Trophoblast cell (in vitro differentiated cells and primary cell): ENCODE measurements at regions not wholly inside any gene's neighbourhood (a gene's known extent, or its start where the extent isn't known, plus 50 kb on each side); places are given as distances from the start of the nearest gene placed in this dataset.

Experiments
- DNase-seq, 2 donors: peaks; one replicate each; pipeline ENCODE4 v3.0.0-alpha.2; 2016
- H2AFZ ChIP-seq: 2 replicates; pipeline ENCODE4 v1.6.1; 2013; ENCODE audit warnings: low read length, moderate library complexity, mild to moderate bottlenecking; ENCODE audit not compliant: insufficient read depth, poor library complexity
- H2AK5ac ChIP-seq: 2 replicates; pipeline ENCODE4 v1.6.1; 2013; ENCODE audit warnings: mild to moderate bottlenecking, low read length
- H2BK120ac ChIP-seq: 2 replicates; pipeline ENCODE4 v1.6.1; 2013; ENCODE audit warnings: low read length, mild to moderate bottlenecking, moderate library complexity; ENCODE audit not compliant: insufficient read depth, poor library complexity
- H2BK12ac ChIP-seq: 2 replicates; pipeline ENCODE4 v1.6.1; 2013; ENCODE audit warnings: mild to moderate bottlenecking, low read length, moderate library complexity
- H2BK5ac ChIP-seq: 2 replicates; pipeline ENCODE4 v1.6.1; 2013; ENCODE audit warnings: low read length, low read depth, moderate library complexity, mild to moderate bottlenecking; ENCODE audit not compliant: poor library complexity
- H3K14ac ChIP-seq: 2 replicates; pipeline ENCODE4 v1.6.1; 2013; ENCODE audit warnings: mild to moderate bottlenecking, low read length
- H3K18ac ChIP-seq: 2 replicates; pipeline ENCODE4 v1.6.1; 2013; ENCODE audit warnings: mild to moderate bottlenecking, low read length
- H3K23ac ChIP-seq: 2 replicates; pipeline ENCODE4 v1.6.1; 2013; ENCODE audit warnings: low read length
- H3K27ac ChIP-seq: 2 replicates; pipeline ENCODE4 v1.5.1; 2013; ENCODE audit warnings: low read depth, mild to moderate bottlenecking, inconsistent platforms, low read length, moderate library complexity
- H3K27me3 ChIP-seq: 2 replicates; pipeline ENCODE4 v1.6.1; 2013; ENCODE audit warnings: inconsistent platforms, mild to moderate bottlenecking, low read length, moderate library complexity; ENCODE audit not compliant: insufficient read depth
- H3K36me3 ChIP-seq, 2 experiments: 1 replicate in 1 of 2; 2 replicates in 1 of 2; pipeline ENCODE4 v1.6.1; 2013; ENCODE audit warnings: low read length in 2 of 2, mild to moderate bottlenecking in 2 of 2, moderate library complexity in 1 of 2; ENCODE audit not compliant: insufficient read depth in 2 of 2, control insufficient read depth in 1 of 2
- H3K4ac ChIP-seq: 2 replicates; pipeline ENCODE4 v1.6.1; 2013; ENCODE audit warnings: low read depth, mild to moderate bottlenecking, low read length, moderate library complexity
- H3K4me1 ChIP-seq, 2 experiments: 1 replicate in 1 of 2; 2 replicates in 1 of 2; pipeline ENCODE4 v1.6.1; 2013; ENCODE audit warnings: low read length in 2 of 2, mild to moderate bottlenecking in 2 of 2, moderate library complexity in 1 of 2; ENCODE audit not compliant: insufficient read depth in 2 of 2, control insufficient read depth in 1 of 2
- H3K4me2 ChIP-seq: 2 replicates; pipeline ENCODE4 v1.6.1; 2013; ENCODE audit warnings: inconsistent platforms, mild to moderate bottlenecking, low read length, moderate library complexity
- H3K4me3 ChIP-seq: 2 replicates; pipeline ENCODE4 v1.5.1; 2013; ENCODE audit warnings: mild to moderate bottlenecking, low read depth, low read length, inconsistent platforms
- H3K79me1 ChIP-seq: one replicate; pipeline ENCODE4 v1.6.1; 2013; ENCODE audit warnings: low read length
- H3K79me2 ChIP-seq: 2 replicates; pipeline ENCODE4 v1.6.1; 2013; ENCODE audit warnings: low read length, mild to moderate bottlenecking; ENCODE audit not compliant: control insufficient read depth, insufficient read depth, poor library complexity
- H3K9ac ChIP-seq: 2 replicates; pipeline ENCODE4 v1.6.1; 2013; ENCODE audit warnings: mild to moderate bottlenecking, low read length
- H3K9me3 ChIP-seq: 2 replicates; pipeline ENCODE4 v1.6.1; 2013; ENCODE audit warnings: low read depth, mild to moderate bottlenecking, control low read depth, inconsistent platforms, low read length; ENCODE audit not compliant: insufficient read depth
- H4K12ac ChIP-seq: 2 replicates; pipeline ENCODE4 v1.6.1; 2013; ENCODE audit warnings: low read depth, mild to moderate bottlenecking, low read length, moderate library complexity
- H4K8ac ChIP-seq: 2 replicates; pipeline ENCODE4 v1.6.1; 2013; ENCODE audit warnings: low read depth, mild to moderate bottlenecking, low read length, moderate library complexity
- H4K91ac ChIP-seq: one replicate; pipeline ENCODE4 v1.6.1; 2013; ENCODE audit warnings: low read depth, mild to moderate bottlenecking, low read length, moderate library complexity
- WGBS: extraction: QIAGEN DNeasy Blood & Tissue Kit; methylation state at CpG from one replicate; pipeline ENCODE4 v1.1.7; 2013; ENCODE audit warnings: missing lambda C conversion rate; ENCODE audit not compliant: insufficient read length, insufficient coverage; ENCODE audit errors: extremely low coverage; 5-methylcytosine and 5-hydroxymethylcytosine counted together

DNA sequence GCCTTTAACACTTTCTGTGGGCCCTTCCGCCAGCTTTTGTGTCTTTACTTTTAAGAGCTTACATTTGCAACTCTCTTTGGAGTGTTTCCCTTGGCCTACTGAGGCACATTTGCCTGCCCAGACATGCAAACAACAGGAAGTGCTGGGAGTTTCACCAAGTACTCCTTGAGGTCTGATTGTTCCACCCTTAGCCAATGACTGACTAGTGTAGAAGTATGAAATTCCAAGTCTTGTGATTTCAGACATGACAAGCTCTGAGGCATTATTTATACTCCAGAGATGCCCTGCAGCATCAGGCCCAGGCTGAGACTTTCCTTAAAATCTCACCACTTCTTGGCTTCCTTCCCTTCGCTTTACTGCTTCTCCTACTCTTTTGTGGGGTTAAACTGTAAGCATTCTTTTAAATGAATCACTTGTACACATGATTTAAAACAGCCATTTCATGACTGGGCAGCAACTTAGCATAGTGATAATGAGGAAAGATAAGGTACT lies 174.1 kb downstream of the SLC6A15 start:
- Histone ChIP-seq H4K12ac (no peak overlapping the region), H2BK5ac (peak overlapping the region; percentile 97), H3K23ac (no peak overlapping the region), H3K4me1 (peaks cover 0 to 2% of the 10 kb centered on the region in 2 experiments), H3K4me3 (no peak overlapping the region), H2BK120ac (peak overlapping the region; percentile 94), H3K18ac (peak overlapping the region; percentile 93), H3K27me3 (no peaks in the 10 kb centered on the region), H3K14ac (peak overlapping the region; percentile 77), H3K36me3 (no peaks in the 10 kb centered on the region), H3K79me1 (peaks cover 11% of the 10 kb centered on the region), H3K79me2 (no peaks in the 10 kb centered on the region), H2AK5ac (no peak overlapping the region), H3K9ac (no peak overlapping the region), H4K91ac (peak overlapping the region; percentile 97), H2BK12ac (no peak overlapping the region), H4K8ac (peak overlapping the region; percentile 92), H3K4ac (peak overlapping the region; percentile 64), H3K27ac (peak overlapping the region; percentile 99), H3K9me3 (no peaks in the 10 kb centered on the region), H3K4me2 (no peak overlapping the region), H2AFZ (peak overlapping the region; percentile 70)
- DNase-seq: no peak
- no CpG with 5 or more reads among the region's 2 CpGs for WGBS

DNA sequence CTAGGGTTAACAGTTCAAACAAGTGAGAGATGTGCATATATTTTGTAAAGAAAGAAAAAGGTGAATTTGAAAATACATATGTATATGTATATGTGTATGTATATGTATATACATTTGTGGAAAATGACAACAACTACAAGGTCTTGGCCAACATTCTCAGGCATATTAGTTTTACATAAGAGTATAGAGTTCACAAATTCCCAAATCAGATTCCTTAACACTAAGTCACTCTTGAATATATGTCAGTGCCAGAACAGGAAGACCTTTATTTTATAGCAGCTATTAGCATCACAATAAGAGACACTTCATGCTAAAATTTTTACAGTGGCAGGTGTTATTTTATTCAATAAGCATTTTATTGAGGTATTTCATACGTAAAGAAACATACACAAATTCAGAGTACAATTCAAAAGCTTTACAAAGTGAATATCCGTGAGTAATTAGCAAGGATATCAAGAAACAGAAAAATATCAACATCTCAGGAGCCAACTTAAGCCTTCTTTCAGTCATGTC lies 179.7 kb downstream of the SLC6A15 start:
- no peaks in the 10 kb centered on the region for H3K4me1 ChIP-seq
- no peak overlapping the region for H3K14ac ChIP-seq
- no peak overlapping the region for H4K91ac ChIP-seq
- no peak overlapping the region for H2BK120ac ChIP-seq
- H3K36me3 ChIP-seq: no peaks in the 10 kb centered on the region
- no peak overlapping the region for H2AK5ac ChIP-seq
- WGBS: no CpG with 5 or more reads among the region's 2 CpGs
- H4K8ac ChIP-seq: no peak overlapping the region
- H2AFZ ChIP-seq: no peak overlapping the region
- H3K4ac ChIP-seq: no peak overlapping the region
- H3K27me3 ChIP-seq: no peaks in the 10 kb centered on the region
- H3K4me3 ChIP-seq: no peak overlapping the region
- no peaks in the 10 kb centered on the region for H3K9me3 ChIP-seq
- H3K9ac ChIP-seq: no peak overlapping the region
- no peak overlapping the region for H3K4me2 ChIP-seq
- no peak overlapping the region for H2BK12ac ChIP-seq
- H3K23ac ChIP-seq: no peak overlapping the region
- H3K18ac ChIP-seq: no peak overlapping the region
- no peak overlapping the region for H4K12ac ChIP-seq
- H3K79me1 ChIP-seq: peaks cover 8% of the 10 kb centered on the region
- H3K79me2 ChIP-seq: no peaks in the 10 kb centered on the region
- H3K27ac ChIP-seq: no peak overlapping the region
- DNase-seq: no peak
- H2BK5ac ChIP-seq: no peak overlapping the region

DNA sequence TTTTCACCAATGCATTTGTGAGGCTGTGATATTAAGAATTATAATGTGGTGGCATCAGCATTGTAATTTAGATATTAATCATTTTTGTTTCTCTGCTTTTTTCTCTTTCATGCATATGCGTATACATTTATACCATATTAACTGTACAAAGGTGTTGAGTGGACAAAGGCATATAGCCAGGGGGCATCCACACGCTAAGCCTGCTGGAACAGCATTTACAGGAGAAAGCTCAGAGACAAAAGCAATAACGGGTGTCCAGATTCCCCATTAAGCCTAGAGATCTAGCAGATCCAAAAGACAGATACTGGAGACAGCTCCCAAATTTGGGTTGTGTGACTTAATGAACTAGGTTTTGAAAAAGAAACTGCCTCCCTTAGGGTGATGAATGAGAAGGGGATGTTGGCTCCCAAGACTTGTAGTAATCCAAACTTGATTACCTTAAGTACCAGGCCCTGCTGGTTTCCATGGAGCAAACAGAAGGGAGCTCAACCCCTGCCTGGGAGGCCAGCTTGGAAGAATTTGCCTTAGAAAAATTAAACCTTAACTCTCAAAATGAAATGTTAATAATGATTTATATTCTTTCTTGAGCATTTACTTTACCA lies 181.9 kb downstream of the SLC6A15 start:
- H3K4ac ChIP-seq: no peak overlapping the region

DNA sequence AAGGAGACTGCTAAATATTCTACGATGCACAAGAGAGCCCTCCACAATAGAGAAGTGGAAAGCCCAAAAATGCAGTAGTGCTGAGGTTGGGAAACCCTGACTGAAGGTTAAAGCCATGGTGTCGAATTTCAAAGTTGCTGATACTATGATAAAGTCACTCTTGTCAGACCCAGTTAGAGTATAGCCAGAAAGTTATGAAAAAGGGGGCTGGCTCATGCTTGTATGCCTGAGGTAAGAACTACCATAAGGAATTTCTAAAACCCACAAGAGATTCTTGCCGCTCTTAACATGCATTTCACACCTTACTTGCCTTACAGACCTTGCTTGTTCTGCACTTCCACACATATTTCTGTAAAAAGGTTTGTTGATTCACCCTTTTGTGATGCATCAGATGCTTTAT lies 184.6 kb downstream of the SLC6A15 start:
- Histone ChIP-seq H3K4ac (no peak overlapping the region), H3K14ac (no peak overlapping the region), H2AFZ (no peak overlapping the region), H3K4me3 (no peak overlapping the region), H3K9me3 (no peaks in the 10 kb centered on the region), H3K27ac (peak overlapping the region; percentile 95), H4K8ac (no peak overlapping the region), H2BK5ac (no peak overlapping the region), H3K23ac (no peak overlapping the region), H4K91ac (no peak overlapping the region), H3K27me3 (no peaks in the 10 kb centered on the region), H3K4me2 (no peak overlapping the region), H3K9ac (no peak overlapping the region), H2BK12ac (no peak overlapping the region), H3K79me1 (peaks cover 8% of the 10 kb centered on the region), H2BK120ac (no peak overlapping the region), H4K12ac (no peak overlapping the region), H3K4me1 (no peaks in the 10 kb centered on the region), H3K18ac (no peak overlapping the region), H2AK5ac (no peak overlapping the region), H3K79me2 (no peaks in the 10 kb centered on the region), H3K36me3 (no peaks in the 10 kb centered on the region)
- DNase-seq: peak; percentile 56 to 75
- whole genome bisulfite sequencing: no CpG with 5 or more reads among the region's 3 CpGs

More for the DNA sequence above, 181.9 kb downstream of the SLC6A15 start:
- Histone ChIP-seq H4K91ac (peak overlapping the region; percentile 73), H2BK12ac (no peak overlapping the region), H2AK5ac (no peak overlapping the region), H3K14ac (no peak overlapping the region), H3K9ac (no peak overlapping the region), H3K36me3 (no peaks in the 10 kb centered on the region), H2BK120ac (peak overlapping the region; percentile 90), H2BK5ac (peak overlapping the region; percentile 92), H2AFZ (no peak overlapping the region), H4K12ac (no peak overlapping the region), H3K79me2 (no peaks in the 10 kb centered on the region), H4K8ac (no peak overlapping the region), H3K27me3 (no peaks in the 10 kb centered on the region), H3K79me1 (peaks cover 8% of the 10 kb centered on the region), H3K9me3 (no peaks in the 10 kb centered on the region), H3K4me3 (no peak overlapping the region), H3K23ac (no peak overlapping the region), H3K18ac (no peak overlapping the region), H3K4me2 (no peak overlapping the region), H3K4me1 (no peaks in the 10 kb centered on the region), H3K27ac (peak overlapping the region; percentile 71)
- no CpG with 5 or more reads among the region's 3 CpGs for WGBS
- no peak for DNase-seq
